ENCODE measurements at regions not wholly inside any gene's neighbourhood (a gene's known extent, or its start where the extent isn't known, plus 50 kb on each side); places are given as distances from the start of the nearest gene placed in this dataset.

- no peaks in the 10 kb centered on the region for H3K27me3 Mint-ChIP-seq (ENCODE audit: low read depth)
- no peaks in the 10 kb centered on the region for H3K9me3 Mint-ChIP-seq
- no peak for DNase-seq (ENCODE audit: low spot score)
- H3K36me3 Mint-ChIP-seq (ENCODE audit: low read depth): no peaks in the 10 kb centered on the region
- peaks cover 4% of the 10 kb centered on the region for H3K4me1 Mint-ChIP-seq (ENCODE audit: low read depth)
- no peak overlapping the region for H3K4me3 Mint-ChIP-seq
- no peak overlapping the region for H3K27ac Mint-ChIP-seq
Observed at GRCh38 chr14:56494167-56494566, 85.4 kb upstream of the TMEM260 start.

- Mint-ChIP-seq H3K27me3 (ENCODE audit: low read depth) (no peaks in the 10 kb centered on the region), H3K36me3 (ENCODE audit: low read depth) (no peaks in the 10 kb centered on the region), H3K27ac (no peak overlapping the region), H3K4me1 (ENCODE audit: low read depth) (peaks cover 3% of the 10 kb centered on the region), H3K4me3 (no peak overlapping the region), H3K9me3 (no peaks in the 10 kb centered on the region)
- DNase-seq (ENCODE audit: low spot score): no peak
Observed at GRCh38 chr14:56498112-56498511, 81.5 kb upstream of the TMEM260 start.

GRCh38 chr14:56501909-56502530, 77.6 kb upstream of the TMEM260 start:
- DNase-seq (ENCODE audit: low spot score): no peak
- Mint-ChIP-seq H3K4me3 (no peak overlapping the region), H3K4me1 (ENCODE audit: low read depth) (peaks cover 3% of the 10 kb centered on the region), H3K36me3 (ENCODE audit: low read depth) (no peaks in the 10 kb centered on the region), H3K27ac (no peak overlapping the region), H3K27me3 (ENCODE audit: low read depth) (peaks cover 6% of the 10 kb centered on the region), H3K9me3 (no peaks in the 10 kb centered on the region)

- H3K36me3 Mint-ChIP-seq (ENCODE audit: low read depth): no peaks in the 10 kb centered on the region
- no peak overlapping the region for H3K27ac Mint-ChIP-seq
- H3K9me3 Mint-ChIP-seq: no peaks in the 10 kb centered on the region
- H3K4me1 Mint-ChIP-seq (ENCODE audit: low read depth): peaks cover 3% of the 10 kb centered on the region
- H3K4me3 Mint-ChIP-seq: no peak overlapping the region
- DNase-seq (ENCODE audit: low spot score): no peak
- peaks cover 6% of the 10 kb centered on the region for H3K27me3 Mint-ChIP-seq (ENCODE audit: low read depth)
Observed at GRCh38 chr14:56505361-56505760, 74.2 kb upstream of the TMEM260 start.

GRCh38 chr14:56512521-56512920, 67.1 kb upstream of the TMEM260 start:
- Mint-ChIP-seq H3K27me3 (ENCODE audit: low read depth) (no peaks in the 10 kb centered on the region), H3K4me1 (ENCODE audit: low read depth) (no peaks in the 10 kb centered on the region), H3K36me3 (ENCODE audit: low read depth) (no peaks in the 10 kb centered on the region), H3K27ac (no peak overlapping the region), H3K9me3 (no peaks in the 10 kb centered on the region), H3K4me3 (no peak overlapping the region)
- no peak for DNase-seq (ENCODE audit: low spot score)

- no peaks in the 10 kb centered on the region for H3K4me1 Mint-ChIP-seq (ENCODE audit: low read depth)
- H3K27ac Mint-ChIP-seq: no peak overlapping the region
- H3K36me3 Mint-ChIP-seq (ENCODE audit: low read depth): no peaks in the 10 kb centered on the region
- DNase-seq (ENCODE audit: low spot score): no peak
- H3K27me3 Mint-ChIP-seq (ENCODE audit: low read depth): peaks cover 6% of the 10 kb centered on the region
- H3K9me3 Mint-ChIP-seq: no peaks in the 10 kb centered on the region
- no peak overlapping the region for H3K4me3 Mint-ChIP-seq
Observed at GRCh38 chr14:56514663-56515371, 64.8 kb upstream of the TMEM260 start.

- Mint-ChIP-seq H3K27ac (no peak overlapping the region), H3K4me3 (no peak overlapping the region), H3K4me1 (ENCODE audit: low read depth) (no peaks in the 10 kb centered on the region), H3K36me3 (ENCODE audit: low read depth) (no peaks in the 10 kb centered on the region), H3K9me3 (no peaks in the 10 kb centered on the region), H3K27me3 (ENCODE audit: low read depth) (peaks cover 6% of the 10 kb centered on the region)
- DNase-seq (ENCODE audit: low spot score): no peak
Observed at GRCh38 chr14:56515739-56516138, 63.9 kb upstream of the TMEM260 start.

DNA sequence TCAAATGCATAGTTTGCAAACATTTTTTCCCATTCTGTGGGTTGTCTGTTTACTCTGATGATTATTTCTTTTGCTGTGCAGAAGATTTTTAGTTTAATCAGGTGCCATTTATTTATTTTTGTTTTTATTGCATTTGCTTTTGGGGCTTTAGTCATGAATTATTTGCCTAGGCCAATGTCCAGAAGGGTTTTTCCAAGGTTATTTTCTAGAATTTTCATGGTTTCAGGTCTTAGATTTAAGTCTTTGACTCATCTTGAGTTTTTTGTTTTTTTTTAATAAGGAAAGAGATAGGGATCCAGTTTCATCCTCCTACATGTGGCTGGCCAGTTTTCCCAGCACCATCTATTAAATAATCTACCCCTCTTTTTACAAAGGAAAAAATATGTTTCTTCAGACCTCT, 57.2 kb upstream of the TMEM260 start:
- no peaks in the 10 kb centered on the region for H3K4me1 Mint-ChIP-seq (ENCODE audit: low read depth)
- no peak overlapping the region for H3K27ac Mint-ChIP-seq
- DNase-seq (ENCODE audit: low spot score): no peak
- peaks cover 11% of the 10 kb centered on the region for H3K27me3 Mint-ChIP-seq (ENCODE audit: low read depth)
- H3K36me3 Mint-ChIP-seq (ENCODE audit: low read depth): no peaks in the 10 kb centered on the region
- H3K9me3 Mint-ChIP-seq: no peaks in the 10 kb centered on the region
- no peak overlapping the region for H3K4me3 Mint-ChIP-seq

DNA sequence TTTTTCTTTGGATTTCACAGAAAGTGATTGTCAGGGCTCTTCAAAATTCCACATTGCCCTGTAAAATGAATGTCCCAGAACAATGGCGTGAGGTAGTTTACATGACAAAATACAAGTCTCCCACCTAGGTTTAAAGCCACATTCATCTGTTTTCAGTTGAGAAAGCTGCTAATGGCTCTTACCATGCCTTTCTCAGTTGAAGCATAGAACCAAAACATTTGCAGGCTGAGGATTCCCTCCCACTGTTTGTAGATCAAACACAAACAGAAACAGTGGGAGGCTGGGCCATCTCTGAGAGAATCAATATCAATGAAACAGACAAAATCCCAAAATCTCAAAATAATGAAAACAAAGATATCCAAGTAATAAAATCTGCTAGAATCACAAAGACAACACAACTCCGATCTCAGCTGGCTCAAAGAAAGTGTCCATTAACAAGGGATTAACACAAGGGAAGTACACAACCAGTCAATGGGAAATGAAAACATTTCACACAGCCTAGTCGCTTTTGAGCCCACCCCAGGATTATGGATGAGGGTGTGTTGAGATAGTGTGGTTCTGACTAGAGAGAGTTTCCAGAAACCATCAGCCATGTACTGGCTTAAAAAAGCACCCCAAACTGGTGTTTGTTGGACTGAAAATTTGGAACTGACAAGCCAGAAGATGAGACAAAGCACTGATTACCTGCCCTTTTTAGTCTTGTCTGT, 54.5 kb upstream of the TMEM260 start:
- H3K27me3 Mint-ChIP-seq (ENCODE audit: low read depth): peaks cover 7% of the 10 kb centered on the region
- H3K4me3 Mint-ChIP-seq: no peak overlapping the region
- DNase-seq (ENCODE audit: low spot score): no peak
- no peak overlapping the region for H3K27ac Mint-ChIP-seq
- H3K36me3 Mint-ChIP-seq (ENCODE audit: low read depth): no peaks in the 10 kb centered on the region
- no peaks in the 10 kb centered on the region for H3K9me3 Mint-ChIP-seq
- H3K4me1 Mint-ChIP-seq (ENCODE audit: low read depth): no peaks in the 10 kb centered on the region

GRCh38 chr14:56528927-56529326, 50.7 kb upstream of the TMEM260 start:
- Mint-ChIP-seq H3K36me3 (ENCODE audit: low read depth) (no peaks in the 10 kb centered on the region), H3K27me3 (ENCODE audit: low read depth) (peaks cover 9% of the 10 kb centered on the region), H3K4me1 (ENCODE audit: low read depth) (no peaks in the 10 kb centered on the region), H3K27ac (no peak overlapping the region), H3K4me3 (no peak overlapping the region), H3K9me3 (no peaks in the 10 kb centered on the region)
- DNase-seq (ENCODE audit: low spot score): no peak

All from T-helper 2 cell treated with Interferon-gamma antibody and Interleukin-4, amounts not matched to agents 5 μg/mL and 100 μg/mL, for 36 hours (primary cell).